GM23338 (cell line): ENCODE measurements at regions not wholly inside any gene's neighbourhood (a gene's known extent, or its start where the extent isn't known, plus 50 kb on each side); places are given as distances from the start of the nearest gene placed in this dataset.

Experiments used
- ATAC-seq: fragments of 200-7000 bp; cut with Tn5 transposase; 3 replicates; pipeline ENCODE4 v1.9.1; 2020
- DNase-seq: peaks from one replicate; pipeline ENCODE4 v3.0.0-alpha.2; 2015; ENCODE audit warnings: low spot score
- H2AFZ ChIP-seq: fragments of 200-600 bp; sonication (generic); 2 replicates; pipeline ENCODE4 v1.8.0; 2016; ENCODE audit warnings: antibody characterized with exemption, mild to moderate bottlenecking, moderate library complexity
- H3F3A ChIP-seq: fragments of 200-600 bp; sonication (generic); replicated peaks from 2 replicates; pipeline ENCODE4 v1.8.0; 2017; ENCODE audit warnings: antibody characterized with exemption, mixed run types, low read depth
- H3K27ac ChIP-seq: fragments of 200-600 bp; sonication (generic); 2 replicates; pipeline ENCODE4 v1.6.1; 2016; ENCODE audit warnings: low read depth
- H3K27me3 ChIP-seq: fragments of 200-600 bp; sonication (generic); 2 replicates; pipeline ENCODE4 v1.8.0; 2016; ENCODE audit warnings: mild to moderate bottlenecking, mixed run types, moderate library complexity; ENCODE audit not compliant: insufficient read depth
- H3K36me3 ChIP-seq: fragments of 200-600 bp; sonication (generic); 2 replicates; pipeline ENCODE4 v1.8.0; 2016; ENCODE audit warnings: mild to moderate bottlenecking; ENCODE audit not compliant: insufficient read depth
- H3K4me1 ChIP-seq: fragments of 200-600 bp; sonication (generic); 2 replicates; pipeline ENCODE4 v1.8.0; 2016; ENCODE audit warnings: mild to moderate bottlenecking, moderate library complexity; ENCODE audit not compliant: insufficient read depth
- H3K4me2 ChIP-seq: fragments of 200-600 bp; sonication (generic); 2 replicates; pipeline ENCODE4 v1.7.1; 2017; ENCODE audit warnings: mixed run types
- H3K4me3 ChIP-seq: fragments of 200-600 bp; sonication (generic); 2 replicates; pipeline ENCODE4 v1.6.1; 2016; ENCODE audit warnings: mixed run types
- H3K79me2 ChIP-seq: fragments of 200-600 bp; sonication (generic); replicated peaks from 2 replicates; pipeline ENCODE4 v1.8.0; 2017; ENCODE audit warnings: mild to moderate bottlenecking; ENCODE audit not compliant: insufficient read depth
- H3K9me2 ChIP-seq: fragments of 200-600 bp; sonication (generic); 2 replicates; pipeline ENCODE4 v1.8.0; 2017; ENCODE audit not compliant: insufficient read depth
- H4K20me1 ChIP-seq: fragments of 200-600 bp; sonication (generic); replicated peaks from 2 replicates; pipeline ENCODE4 v1.8.0; 2017; ENCODE audit warnings: mild to moderate bottlenecking; ENCODE audit not compliant: insufficient read depth
- H3K27ac Mint-ChIP-seq: 2 replicates; pipeline ENCODE4 v1.8.0; 2020; ENCODE audit warnings: inconsistent platforms, mild to moderate bottlenecking, moderate library complexity, mixed read lengths
- H3K27me3 Mint-ChIP-seq: 3 replicates; pipeline ENCODE4 v1.8.0; 2022; ENCODE audit warnings: low read depth, mild to moderate bottlenecking, moderate library complexity, mixed read lengths, inconsistent platforms; ENCODE audit not compliant: insufficient read depth, poor library complexity
- H3K36me3 Mint-ChIP-seq: 3 replicates; pipeline ENCODE4 v1.8.0; 2021; ENCODE audit warnings: low read depth, mild to moderate bottlenecking, inconsistent platforms, moderate library complexity, mixed read lengths
- H3K4me1 Mint-ChIP-seq: 3 replicates; pipeline ENCODE4 v1.8.0; 2020; ENCODE audit warnings: mild to moderate bottlenecking, inconsistent platforms, mixed read lengths
- H3K4me3 Mint-ChIP-seq: 3 replicates; pipeline ENCODE4 v1.8.0; 2021; ENCODE audit warnings: moderate library complexity, mild to moderate bottlenecking, inconsistent platforms, mixed read lengths
- H3K9me3 Mint-ChIP-seq: 3 replicates; pipeline ENCODE4 v1.8.0; 2020; ENCODE audit warnings: moderate library complexity, mild to moderate bottlenecking, inconsistent platforms, mixed read lengths
- EZH2 ChIP-seq: fragments of 200-600 bp; sonication (generic); IDR thresholded peaks from one replicate; pipeline ENCODE4 v1.8.0; 2017; ENCODE audit warnings: antibody characterized with exemption, mild to moderate bottlenecking, low read depth; ENCODE audit not compliant: unreplicated experiment
- EZH2phosphoT487 ChIP-seq: fragments of 200-600 bp; sonication (generic); IDR thresholded peaks from one replicate; pipeline ENCODE4 v1.8.1; 2018; ENCODE audit warnings: antibody characterized with exemption; ENCODE audit not compliant: unreplicated experiment
- JUNB ChIP-seq: IDR thresholded peaks from one replicate; pipeline ENCODE4 v1.6.1; 2016; ENCODE audit warnings: antibody characterized with exemption; ENCODE audit not compliant: unreplicated experiment
- NANOG ChIP-seq: IDR thresholded peaks from 2 replicates; pipeline ENCODE4 v1.6.1; 2016; ENCODE audit warnings: antibody characterized with exemption, borderline replicate concordance
- POLR2AphosphoS5 ChIP-seq: IDR thresholded peaks from 2 replicates; pipeline ENCODE4 v1.6.1; 2016; ENCODE audit warnings: antibody characterized with exemption, low read depth
- ZNF114 ChIP-seq: fragments of 250-450 bp; sonication (Bioruptor Pico); IDR thresholded peaks from 2 replicates; pipeline ENCODE4 v1.5.0; 2020; ENCODE audit warnings: mild to moderate bottlenecking, moderate library complexity
- TF ChIP-seq, protein P1 (sequence below): IDR thresholded peaks from 2 replicates; pipeline ENCODE4 v1.6.1; 2016; ENCODE audit warnings: antibody characterized with exemption
- TF ChIP-seq, protein P2 (sequence below): fragments of 250-450 bp; sonication (Bioruptor Pico); IDR thresholded peaks from 2 replicates; pipeline ENCODE4 v1.5.0; 2020; ENCODE audit warnings: mild to moderate bottlenecking, moderate library complexity
- TF ChIP-seq, protein P3 (sequence below), 2 experiments: fragments of 200-600 bp in 1 of 2; sonication (generic) in 1 of 2; conservative IDR thresholded peaks; 2 replicates each; pipeline versions ENCODE4 v1.5.1 to v1.6.1; 2016 to 2017; ENCODE audit warnings: antibody characterized with exemption in 2 of 2, low read depth in 2 of 2, mild to moderate bottlenecking in 2 of 2, moderate library complexity in 1 of 2

DNA sequence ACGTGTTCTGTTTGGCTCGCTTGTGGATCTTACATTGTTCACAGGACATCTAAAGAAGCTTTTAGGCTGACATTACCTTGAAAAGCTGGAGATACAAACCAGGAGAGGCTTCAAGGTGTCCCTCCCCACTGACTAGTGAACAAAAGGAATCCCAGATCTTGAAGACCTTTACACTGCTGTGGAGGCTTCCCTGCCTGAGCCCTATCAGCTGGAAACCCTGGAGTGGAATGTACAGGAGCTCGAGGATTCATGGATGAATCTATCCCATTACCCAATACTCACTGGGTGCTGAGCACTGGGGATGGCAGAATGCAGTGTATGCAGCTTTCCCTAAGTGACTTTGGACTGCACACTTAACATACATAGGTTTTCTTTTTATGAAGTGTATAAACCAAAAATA is 82.3 kb upstream of the MFGE8 start:
- H3K27ac Mint-ChIP-seq, result peak overlapping the region; percentile 96; the same call in 1 of the 2 replicates
- Histone ChIP-seq H3K27me3 (peaks cover 14% of the 10 kb centered on the region; the same call in 1 of the 2 replicates), H4K20me1 (no peaks in the 10 kb centered on the region), H2AFZ (no peak overlapping the region), H3K27ac (no peak overlapping the region), H3K4me3 (peak overlapping the region; percentile 4; the same call in 1 of the 2 replicates), H3K36me3 (no peaks in the 10 kb centered on the region), H3K79me2 (0 out of 2 replicates have a peak, but pooled peaks cover 6% of the 10 kb centered on the region), H3K4me1 (peaks cover 55% of the 10 kb centered on the region), H3K9me2 (no peaks in the 10 kb centered on the region), H3K4me2 (peak overlapping the region; percentile 17; the same call in 1 of the 2 replicates), H3F3A (peaks cover 21% of the 10 kb centered on the region; the same call in 1 of the 2 replicates)
- peaks cover 30% of the 10 kb centered on the region for H3K36me3 Mint-ChIP-seq
- peaks cover 82% of the 10 kb centered on the region for H3K4me1 Mint-ChIP-seq
- TF ChIP-seq POLR2AphosphoS5 (peak; percentile 55; the same call in 1 of the 2 replicates), NANOG (no peak)
- TF ChIP-seq, protein P1, sequence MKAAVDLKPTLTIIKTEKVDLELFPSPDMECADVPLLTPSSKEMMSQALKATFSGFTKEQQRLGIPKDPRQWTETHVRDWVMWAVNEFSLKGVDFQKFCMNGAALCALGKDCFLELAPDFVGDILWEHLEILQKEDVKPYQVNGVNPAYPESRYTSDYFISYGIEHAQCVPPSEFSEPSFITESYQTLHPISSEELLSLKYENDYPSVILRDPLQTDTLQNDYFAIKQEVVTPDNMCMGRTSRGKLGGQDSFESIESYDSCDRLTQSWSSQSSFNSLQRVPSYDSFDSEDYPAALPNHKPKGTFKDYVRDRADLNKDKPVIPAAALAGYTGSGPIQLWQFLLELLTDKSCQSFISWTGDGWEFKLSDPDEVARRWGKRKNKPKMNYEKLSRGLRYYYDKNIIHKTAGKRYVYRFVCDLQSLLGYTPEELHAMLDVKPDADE, result no peak
- peaks cover 13% of the 10 kb centered on the region for H3K27me3 Mint-ChIP-seq
- peak overlapping the region; percentile 55; the same call in 2 of the 3 replicates for H3K4me3 Mint-ChIP-seq
- ATAC-seq, result peak; percentile 8
- peaks cover 2% of the 10 kb centered on the region; the same call in 1 of the 3 replicates for H3K9me3 Mint-ChIP-seq
- DNase-seq, result peak; percentile 70

DNA sequence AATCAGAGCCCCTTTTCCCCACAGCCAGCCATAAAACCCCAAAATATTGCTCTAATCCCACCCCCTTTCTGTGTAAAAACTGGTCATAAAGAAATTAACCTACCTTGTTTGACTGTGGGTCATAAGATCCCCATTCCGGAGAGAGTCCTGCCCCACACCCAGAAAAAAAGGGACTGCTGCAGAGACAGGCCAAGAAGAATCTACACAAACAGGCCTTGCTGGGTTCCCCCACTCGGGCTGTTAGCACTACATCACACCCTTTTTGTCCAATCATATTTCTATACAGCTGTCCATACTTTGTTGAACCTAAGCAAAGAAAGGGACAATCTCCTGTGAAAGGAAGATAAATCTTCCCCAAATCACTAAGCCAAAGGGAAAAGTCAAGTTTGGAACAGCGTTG is 84.4 kb upstream of the MFGE8 start:
- no peak for DNase-seq
- TF ChIP-seq ZNF114 (CRISPR knock-in tag), result no peak
- TF ChIP-seq, protein P1, result no peak
- TF ChIP-seq POLR2AphosphoS5, result no peak
- no peak for TF ChIP-seq EZH2phosphoT487
- no peak for TF ChIP-seq EZH2
- no peak for TF ChIP-seq JUNB
- TF ChIP-seq, protein P2, sequence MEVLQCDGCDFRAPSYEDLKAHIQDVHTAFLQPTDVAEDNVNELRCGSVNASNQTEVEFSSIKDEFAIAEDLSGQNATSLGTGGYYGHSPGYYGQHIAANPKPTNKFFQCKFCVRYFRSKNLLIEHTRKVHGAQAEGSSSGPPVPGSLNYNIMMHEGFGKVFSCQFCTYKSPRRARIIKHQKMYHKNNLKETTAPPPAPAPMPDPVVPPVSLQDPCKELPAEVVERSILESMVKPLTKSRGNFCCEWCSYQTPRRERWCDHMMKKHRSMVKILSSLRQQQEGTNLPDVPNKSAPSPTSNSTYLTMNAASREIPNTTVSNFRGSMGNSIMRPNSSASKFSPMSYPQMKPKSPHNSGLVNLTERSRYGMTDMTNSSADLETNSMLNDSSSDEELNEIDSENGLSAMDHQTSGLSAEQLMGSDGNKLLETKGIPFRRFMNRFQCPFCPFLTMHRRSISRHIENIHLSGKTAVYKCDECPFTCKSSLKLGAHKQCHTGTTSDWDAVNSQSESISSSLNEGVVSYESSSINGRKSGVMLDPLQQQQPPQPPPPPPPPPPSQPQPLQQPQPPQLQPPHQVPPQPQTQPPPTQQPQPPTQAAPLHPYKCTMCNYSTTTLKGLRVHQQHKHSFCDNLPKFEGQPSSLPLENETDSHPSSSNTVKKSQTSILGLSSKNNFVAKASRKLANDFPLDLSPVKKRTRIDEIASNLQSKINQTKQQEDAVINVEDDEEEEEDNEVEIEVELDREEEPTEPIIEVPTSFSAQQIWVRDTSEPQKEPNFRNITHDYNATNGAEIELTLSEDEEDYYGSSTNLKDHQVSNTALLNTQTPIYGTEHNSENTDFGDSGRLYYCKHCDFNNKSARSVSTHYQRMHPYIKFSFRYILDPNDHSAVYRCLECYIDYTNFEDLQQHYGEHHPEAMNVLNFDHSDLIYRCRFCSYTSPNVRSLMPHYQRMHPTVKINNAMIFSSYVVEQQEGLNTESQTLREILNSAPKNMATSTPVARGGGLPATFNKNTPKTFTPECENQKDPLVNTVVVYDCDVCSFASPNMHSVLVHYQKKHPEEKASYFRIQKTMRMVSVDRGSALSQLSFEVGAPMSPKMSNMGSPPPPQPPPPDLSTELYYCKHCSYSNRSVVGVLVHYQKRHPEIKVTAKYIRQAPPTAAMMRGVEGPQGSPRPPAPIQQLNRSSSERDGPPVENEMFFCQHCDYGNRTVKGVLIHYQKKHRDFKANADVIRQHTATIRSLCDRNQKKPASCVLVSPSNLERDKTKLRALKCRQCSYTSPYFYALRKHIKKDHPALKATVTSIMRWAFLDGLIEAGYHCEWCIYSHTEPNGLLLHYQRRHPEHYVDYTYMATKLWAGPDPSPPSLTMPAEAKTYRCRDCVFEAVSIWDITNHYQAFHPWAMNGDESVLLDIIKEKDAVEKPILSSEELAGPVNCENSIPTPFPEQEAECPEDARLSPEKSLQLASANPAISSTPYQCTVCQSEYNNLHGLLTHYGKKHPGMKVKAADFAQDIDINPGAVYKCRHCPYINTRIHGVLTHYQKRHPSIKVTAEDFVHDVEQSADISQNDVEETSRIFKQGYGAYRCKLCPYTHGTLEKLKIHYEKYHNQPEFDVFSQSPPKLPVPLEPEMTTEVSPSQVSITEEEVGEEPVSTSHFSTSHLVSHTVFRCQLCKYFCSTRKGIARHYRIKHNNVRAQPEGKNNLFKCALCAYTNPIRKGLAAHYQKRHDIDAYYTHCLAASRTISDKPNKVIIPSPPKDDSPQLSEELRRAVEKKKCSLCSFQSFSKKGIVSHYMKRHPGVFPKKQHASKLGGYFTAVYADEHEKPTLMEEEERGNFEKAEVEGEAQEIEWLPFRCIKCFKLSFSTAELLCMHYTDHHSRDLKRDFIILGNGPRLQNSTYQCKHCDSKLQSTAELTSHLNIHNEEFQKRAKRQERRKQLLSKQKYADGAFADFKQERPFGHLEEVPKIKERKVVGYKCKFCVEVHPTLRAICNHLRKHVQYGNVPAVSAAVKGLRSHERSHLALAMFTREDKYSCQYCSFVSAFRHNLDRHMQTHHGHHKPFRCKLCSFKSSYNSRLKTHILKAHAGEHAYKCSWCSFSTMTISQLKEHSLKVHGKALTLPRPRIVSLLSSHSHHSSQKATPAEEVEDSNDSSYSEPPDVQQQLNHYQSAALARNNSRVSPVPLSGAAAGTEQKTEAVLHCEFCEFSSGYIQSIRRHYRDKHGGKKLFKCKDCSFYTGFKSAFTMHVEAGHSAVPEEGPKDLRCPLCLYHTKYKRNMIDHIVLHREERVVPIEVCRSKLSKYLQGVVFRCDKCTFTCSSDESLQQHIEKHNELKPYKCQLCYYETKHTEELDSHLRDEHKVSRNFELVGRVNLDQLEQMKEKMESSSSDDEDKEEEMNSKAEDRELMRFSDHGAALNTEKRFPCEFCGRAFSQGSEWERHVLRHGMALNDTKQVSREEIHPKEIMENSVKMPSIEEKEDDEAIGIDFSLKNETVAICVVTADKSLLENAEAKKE (CRISPR knock-in tag), result no peak
- TF ChIP-seq, protein P3, sequence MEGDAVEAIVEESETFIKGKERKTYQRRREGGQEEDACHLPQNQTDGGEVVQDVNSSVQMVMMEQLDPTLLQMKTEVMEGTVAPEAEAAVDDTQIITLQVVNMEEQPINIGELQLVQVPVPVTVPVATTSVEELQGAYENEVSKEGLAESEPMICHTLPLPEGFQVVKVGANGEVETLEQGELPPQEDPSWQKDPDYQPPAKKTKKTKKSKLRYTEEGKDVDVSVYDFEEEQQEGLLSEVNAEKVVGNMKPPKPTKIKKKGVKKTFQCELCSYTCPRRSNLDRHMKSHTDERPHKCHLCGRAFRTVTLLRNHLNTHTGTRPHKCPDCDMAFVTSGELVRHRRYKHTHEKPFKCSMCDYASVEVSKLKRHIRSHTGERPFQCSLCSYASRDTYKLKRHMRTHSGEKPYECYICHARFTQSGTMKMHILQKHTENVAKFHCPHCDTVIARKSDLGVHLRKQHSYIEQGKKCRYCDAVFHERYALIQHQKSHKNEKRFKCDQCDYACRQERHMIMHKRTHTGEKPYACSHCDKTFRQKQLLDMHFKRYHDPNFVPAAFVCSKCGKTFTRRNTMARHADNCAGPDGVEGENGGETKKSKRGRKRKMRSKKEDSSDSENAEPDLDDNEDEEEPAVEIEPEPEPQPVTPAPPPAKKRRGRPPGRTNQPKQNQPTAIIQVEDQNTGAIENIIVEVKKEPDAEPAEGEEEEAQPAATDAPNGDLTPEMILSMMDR (conservative IDR thresholded peaks at IDR 0.05; ENCODE audit: low read depth in 2 of 2), result no peak

More for the DNA sequence above, 84.4 kb upstream of the MFGE8 start:
- Mint-ChIP-seq H3K36me3 (peaks cover 41% of the 10 kb centered on the region), H3K4me3 (peak overlapping the region; percentile 1; the same call in 1 of the 3 replicates), H3K27ac (0 out of 2 replicates have a peak overlapping the region, but pooled peaks have one; percentile 2), H3K27me3 (peaks cover 11% of the 10 kb centered on the region), H3K4me1 (peaks cover 80% of the 10 kb centered on the region), H3K9me3 (peaks cover 3% of the 10 kb centered on the region; the same call in 1 of the 3 replicates)
- no peak for ATAC-seq
- no peaks in the 10 kb centered on the region for H4K20me1 ChIP-seq
- no peaks in the 10 kb centered on the region for H3K9me2 ChIP-seq
- 0 out of 2 replicates have a peak, but pooled peaks cover 6% of the 10 kb centered on the region for H3K79me2 ChIP-seq
- no peaks in the 10 kb centered on the region for H3K36me3 ChIP-seq
- peaks cover 60% of the 10 kb centered on the region for H3K4me1 ChIP-seq
- peak overlapping the region; percentile 54; the same call in 1 of the 2 replicates for H3K4me2 ChIP-seq
- no peak overlapping the region for H3K4me3 ChIP-seq
- H3K27me3 ChIP-seq, result peaks cover 14% of the 10 kb centered on the region; the same call in 1 of the 2 replicates
- H3F3A ChIP-seq, result peaks cover 14% of the 10 kb centered on the region; the same call in 1 of the 2 replicates
- no peak overlapping the region for H2AFZ ChIP-seq
- H3K27ac ChIP-seq, result no peak overlapping the region
